DOHH2 (cell line): ENCODE measurements at regions not wholly inside any gene's neighbourhood (a gene's known extent, or its start where the extent isn't known, plus 50 kb on each side); places are given as distances from the start of the nearest gene placed in this dataset.

ENCODE experiments used
- CTCF ChIP-seq: fragments of 200-600 bp; sonication (generic); IDR thresholded peaks from one replicate; pipeline ENCODE4 v1.5.1; 2014; ENCODE audit warnings: antibody characterized with exemption, mild to moderate bottlenecking, low read depth, low read length; ENCODE audit not compliant: poor library complexity, severe bottlenecking
- EZH2phosphoT487 ChIP-seq: fragments of 200-600 bp; sonication (generic); IDR thresholded peaks from 2 replicates; pipeline ENCODE4 v1.6.1; 2017; ENCODE audit warnings: borderline replicate concordance, mild to moderate bottlenecking, antibody characterized with exemption, low read length, moderate library complexity, mixed read lengths

GRCh38 chr15:91694831-91695210 lies 158.7 kb upstream of the SLCO3A1 start:
- TF ChIP-seq CTCF (no peak), EZH2phosphoT487 (no peak)
